Pancreas (tissue), 10 donors: ENCODE measurements at regions not wholly inside any gene's neighbourhood (a gene's known extent, or its start where the extent isn't known, plus 50 kb on each side); places are given as distances from the start of the nearest gene placed in this dataset.

Source experiments
- ATAC-seq, 4 donors: fragments of 200-7000 bp; cut with Tn5 transposase; one replicate each; pipeline versions ENCODE4 v1.8.0 to v1.9.1; 2020; ENCODE audit warnings: mild to moderate bottlenecking in 4 of 4, moderate library complexity in 4 of 4
- DNase-seq, 6 donors: peaks; one replicate each; pipeline ENCODE4 v3.0.0-alpha.2; 2020
- FAIRE-seq: peaks from 2 replicates; lab custom pipeline; 2012; peaks lifted over from hg19 to GRCh38; lab: Jason Lieb, UNC
- H3K27ac ChIP-seq, 4 donors: fragments of 200-600 bp; sonication (generic); 1 replicate in 3 of 4; 2 replicates in 1 of 4; pipeline versions ENCODE4 v1.5.0 to v1.8.0; 2020
- H3K27me3 ChIP-seq, 4 donors: fragments of 200-600 bp; one replicate each; pipeline ENCODE4 v1.8.0; 2021
- H3K36me3 ChIP-seq, 3 donors: fragments of 200-600 bp; sonication (generic) in 1 of 3; one replicate each; pipeline versions ENCODE4 v1.5.0 to v1.8.0; 2020 to 2021
- H3K4me1 ChIP-seq, 3 donors: fragments of 200-600 bp; one replicate each; pipeline ENCODE4 v1.8.0; 2021
- H3K4me3 ChIP-seq, 4 donors: fragments of 200-600 bp; sonication (generic) in 2 of 4; one replicate each; pipeline versions ENCODE4 v1.5.0 to v1.8.0; 2020 to 2021
- H3K9me3 ChIP-seq, 4 donors: fragments of 200-600 bp; one replicate each; pipeline ENCODE4 v1.8.0; 2021
- CTCF ChIP-seq, 4 donors: fragments of 200-600 bp; sonication (generic) in 3 of 4; IDR thresholded peaks; one replicate each; pipeline versions ENCODE4 v1.5.0 to v1.8.0; 2021; ENCODE audit warnings: antibody characterized with exemption in 4 of 4
- WGBS, 2 donors: extraction: QIAGEN DNeasy Blood & Tissue Kit; methylation state at CpG; one replicate each; pipeline ENCODE4 v1.1.7; 2013; 5-methylcytosine and 5-hydroxymethylcytosine counted together
- intact Hi-C, 3 donors: fragments of 100-400 bp; cut with DNase I; formaldehyde crosslinking; loops; one replicate each; pipeline versions ENCODE4 v1.11.1 to v1.14.2; 2022
- donor health status: healthy with polysubstance abuse.
- donor health status: DM: no; HTN: no; CAD: no; lungs with moderate emphysema.
- donor health status: DM: no; HTN: no; CAD: no.
- donor health status: control.
- donor health status: control.
- donor health status: Bipolar disorder and iron deficiency.
- donor health status: DM: yes; HTN: yes; CAD: no.
- donor health status: DM: no; HTN: no; CAD: no.
- donor health status: DM: no; HTN: no; CAD: no.
- donor health status: DM: yes; HTN: yes; CAD: no.

GRCh38 chr2:173644146-173644545, 289.5 kb downstream of the CDCA7 start:
- H3K4me1 ChIP-seq, result no peaks in the 10 kb centered on the region
- no peak for ATAC-seq

GRCh38 chr2:173647681-173648311, 293.1 kb downstream of the CDCA7 start:
- Histone ChIP-seq H3K27ac (no peak overlapping the region), H3K4me3 (no peak overlapping the region), H3K36me3 (no peaks in the 10 kb centered on the region), H3K9me3 (no peaks in the 10 kb centered on the region), H3K27me3 (no peaks in the 10 kb centered on the region), H3K4me1 (no peaks in the 10 kb centered on the region)
- DNase-seq, result no peak
- intact Hi-C loops, result no loop called here
- no peak for TF ChIP-seq CTCF (IDR thresholded peaks at IDR 0.05)
- ATAC-seq, result no peak
- FAIRE-seq, result no peak
- 78 to 88% methylated on average over 8 of the region's 8 CpGs for WGBS, 2 donors

More at GRCh38 chr2:173644146-173644545, 289.5 kb downstream of the CDCA7 start:
- H3K27me3 ChIP-seq, result no peaks in the 10 kb centered on the region
- TF ChIP-seq CTCF (IDR thresholded peaks at IDR 0.05), result no peak
- 77 to 83% methylated on average over 3 of the region's 3 CpGs for WGBS, 2 donors
- intact Hi-C loops, result no loop called here
- H3K36me3 ChIP-seq, result no peaks in the 10 kb centered on the region
- no peak for FAIRE-seq
- no peak for DNase-seq
- H3K9me3 ChIP-seq, result no peaks in the 10 kb centered on the region
- no peak overlapping the region for H3K27ac ChIP-seq
- H3K4me3 ChIP-seq, result no peak overlapping the region

GRCh38 chr2:173648816-173649215, 294.1 kb downstream of the CDCA7 start:
- intact Hi-C loops, result no loop called here
- FAIRE-seq, result no peak
- no peaks in the 10 kb centered on the region for H3K4me1 ChIP-seq
- H3K4me3 ChIP-seq, result no peak overlapping the region
- WGBS, 2 donors, result 81 to 87% methylated on average over 2 of the region's 2 CpGs
- TF ChIP-seq CTCF (IDR thresholded peaks at IDR 0.05), result no peak
- no peaks in the 10 kb centered on the region for H3K27me3 ChIP-seq
- no peaks in the 10 kb centered on the region for H3K9me3 ChIP-seq
- ATAC-seq, result no peak
- no peak overlapping the region for H3K27ac ChIP-seq
- no peak for DNase-seq
- H3K36me3 ChIP-seq, result no peaks in the 10 kb centered on the region

- FAIRE-seq (no peak), ATAC-seq (no peak), DNase-seq (no peak)
- H3K36me3 ChIP-seq, result no peaks in the 10 kb centered on the region
- no peaks in the 10 kb centered on the region for H3K27me3 ChIP-seq
- no peak overlapping the region for H3K27ac ChIP-seq
- 56 to 62% methylated on average over 9 of the region's 9 CpGs for WGBS, 2 donors
- intact Hi-C loops, result no loop called here
- H3K9me3 ChIP-seq, result no peaks in the 10 kb centered on the region
- TF ChIP-seq CTCF (IDR thresholded peaks at IDR 0.05), result no peak
- H3K4me1 ChIP-seq, result no peaks in the 10 kb centered on the region
- H3K4me3 ChIP-seq, result no peak overlapping the region
Observed at GRCh38 chr2:173649527-173650219, 295.0 kb downstream of the CDCA7 start.

GRCh38 chr2:173651891-173652290, 297.2 kb downstream of the CDCA7 start:
- 87 to 95% methylated on average over 2 of the region's 2 CpGs for WGBS, 2 donors
- Histone ChIP-seq H3K4me3 (no peak overlapping the region), H3K9me3 (no peaks in the 10 kb centered on the region), H3K36me3 (no peaks in the 10 kb centered on the region), H3K4me1 (no peaks in the 10 kb centered on the region), H3K27me3 (no peaks in the 10 kb centered on the region), H3K27ac (no peak overlapping the region)
- DNase-seq (no peak), FAIRE-seq (no peak), ATAC-seq (no peak)
- TF ChIP-seq CTCF (IDR thresholded peaks at IDR 0.05), result no peak
- intact Hi-C loops, result no loop called here
